Ishikawa (cell line): ENCODE measurements at regions not wholly inside any gene's neighbourhood (a gene's known extent, or its start where the extent isn't known, plus 50 kb on each side); places are given as distances from the start of the nearest gene placed in this dataset.

Experiments used
- FOXM1 ChIP-seq: IDR thresholded peaks from 2 replicates; pipeline ENCODE4 v1.6.1; 2012; ENCODE audit warnings: low read depth, borderline replicate concordance
- ZBTB7A ChIP-seq: IDR thresholded peaks from 2 replicates; pipeline ENCODE4 v1.6.1; 2012; ENCODE audit warnings: low read depth

- TF ChIP-seq ZBTB7A: no peak
- TF ChIP-seq FOXM1: no peak
Observed at GRCh38 chr3:71962561-71963240, 177.8 kb upstream of the PROK2 start.
